ENCODE measurements at regions not wholly inside any gene's neighbourhood (a gene's known extent, or its start where the extent isn't known, plus 50 kb on each side); places are given as distances from the start of the nearest gene placed in this dataset.
"Not testable (repeated sequence)": the region's sequence is repeated elsewhere in the genome, so short reads cannot be mapped to it uniquely, and the experiment has no call there.

DNA sequence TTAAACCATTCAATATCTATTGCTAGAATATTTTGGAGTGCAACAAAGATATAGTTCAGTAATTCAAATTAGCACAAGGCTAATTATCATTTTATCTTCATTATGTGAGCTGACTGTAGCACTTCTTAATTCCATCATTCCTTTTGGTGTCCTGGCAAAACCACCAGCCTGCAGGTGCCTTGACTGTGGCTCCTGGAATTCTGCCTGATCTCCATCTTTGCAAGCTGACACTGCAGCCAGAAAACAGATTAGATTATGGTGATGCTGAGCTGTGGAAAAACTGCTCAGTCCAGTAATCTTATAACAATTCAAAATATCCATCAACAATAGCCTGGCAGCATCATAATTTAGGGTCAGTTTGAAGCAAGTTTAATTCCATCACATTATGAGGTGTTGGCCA is 919.5 kb downstream of the DTWD2 start:
- Histone ChIP-seq H3K27me3 (ENCODE audit: control insufficient read depth in 2 of 2, insufficient read depth in 1 of 2, low read length in 1 of 2) (no peaks in the 10 kb centered on the region), H3K27ac (ENCODE audit: low read depth in 1 of 2, low read length in 1 of 2) (no peak overlapping the region), H3K4me3 (ENCODE audit: low read length in 2 of 2) (no peak overlapping the region), H3K9me3 (ENCODE audit: control insufficient read depth in 2 of 2, insufficient read depth in 1 of 2, low read length in 1 of 2) (no peaks in the 10 kb centered on the region), H3K36me3 (ENCODE audit: control insufficient read depth in 2 of 2, insufficient read depth in 2 of 2, low read length in 1 of 2) (no peaks in the 10 kb centered on the region), H3K4me1 (ENCODE audit: control insufficient read depth in 2 of 2, insufficient read depth in 2 of 2, low read length in 2 of 2) (no peaks in the 10 kb centered on the region)
- DNase-seq (ENCODE audit: low read depth in 6 of 9, low spot score in 9 of 9): no peak

DNA sequence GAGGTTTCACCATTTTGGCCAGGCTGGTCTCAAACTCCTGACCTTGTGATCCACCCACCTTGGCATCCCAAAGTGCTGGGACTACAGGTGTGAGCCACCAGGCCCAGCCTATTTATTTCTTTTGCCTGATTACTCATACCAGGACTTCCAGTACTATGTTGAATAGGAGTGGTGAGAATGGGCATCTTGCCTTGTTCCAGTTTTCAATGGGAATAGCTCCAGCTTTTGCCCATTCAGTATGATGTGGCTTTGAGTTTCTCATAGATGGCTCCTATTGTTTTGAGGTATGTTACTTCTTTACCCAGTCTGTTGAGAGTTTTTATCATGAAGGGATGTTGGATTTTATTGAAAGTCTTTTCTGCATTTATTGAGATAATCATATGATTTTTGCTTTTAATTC is 924.5 kb downstream of the DTWD2 start:
- H3K9me3 ChIP-seq (ENCODE audit: control insufficient read depth in 2 of 2, insufficient read depth in 1 of 2, low read length in 1 of 2); H3K27me3 ChIP-seq (ENCODE audit: control insufficient read depth in 2 of 2, insufficient read depth in 1 of 2, low read length in 1 of 2); H3K36me3 ChIP-seq (ENCODE audit: control insufficient read depth in 2 of 2, insufficient read depth in 2 of 2, low read length in 1 of 2); DNase-seq (ENCODE audit: low read depth in 6 of 9, low spot score in 9 of 9); H3K4me3 ChIP-seq (ENCODE audit: low read length in 2 of 2); H3K27ac ChIP-seq (ENCODE audit: low read depth in 1 of 2, low read length in 1 of 2); H3K4me1 ChIP-seq (ENCODE audit: control insufficient read depth in 2 of 2, insufficient read depth in 2 of 2, low read length in 2 of 2): not testable (repeated sequence)

DNA sequence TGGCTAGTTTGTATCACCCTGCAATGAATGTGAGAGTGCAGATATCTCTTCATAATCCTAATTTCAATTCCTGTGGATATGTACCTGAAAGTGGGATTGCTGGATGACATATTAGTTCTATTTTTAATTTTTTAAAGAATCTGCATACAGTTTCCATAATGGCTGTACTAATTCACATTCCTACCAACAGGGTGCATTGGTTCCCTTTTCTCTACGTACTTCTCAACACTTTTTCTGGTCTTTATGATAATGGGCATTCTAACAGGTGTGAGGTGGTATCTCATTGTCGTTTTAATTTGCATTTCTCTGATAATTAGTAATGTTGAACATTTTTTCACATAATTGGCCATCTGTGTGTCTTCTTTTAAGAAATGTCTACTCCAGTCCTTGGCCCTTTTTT is 927.5 kb downstream of the DTWD2 start:
- Histone ChIP-seq H3K4me1 (ENCODE audit: control insufficient read depth in 2 of 2, insufficient read depth in 2 of 2, low read length in 2 of 2) (no peaks in the 10 kb centered on the region), H3K4me3 (ENCODE audit: low read length in 2 of 2) (no peak overlapping the region), H3K27me3 (ENCODE audit: control insufficient read depth in 2 of 2, insufficient read depth in 1 of 2, low read length in 1 of 2) (no peaks in the 10 kb centered on the region), H3K9me3 (ENCODE audit: control insufficient read depth in 2 of 2, insufficient read depth in 1 of 2, low read length in 1 of 2) (no peaks in the 10 kb centered on the region), H3K36me3 (ENCODE audit: control insufficient read depth in 2 of 2, insufficient read depth in 2 of 2, low read length in 1 of 2) (no peaks in the 10 kb centered on the region), H3K27ac (ENCODE audit: low read depth in 1 of 2, low read length in 1 of 2) (no peak overlapping the region)
- 88% methylated on average over 2 of the region's 2 CpGs for WGBS
- DNase-seq (ENCODE audit: low read depth in 6 of 9, low spot score in 9 of 9): no peak

DNA sequence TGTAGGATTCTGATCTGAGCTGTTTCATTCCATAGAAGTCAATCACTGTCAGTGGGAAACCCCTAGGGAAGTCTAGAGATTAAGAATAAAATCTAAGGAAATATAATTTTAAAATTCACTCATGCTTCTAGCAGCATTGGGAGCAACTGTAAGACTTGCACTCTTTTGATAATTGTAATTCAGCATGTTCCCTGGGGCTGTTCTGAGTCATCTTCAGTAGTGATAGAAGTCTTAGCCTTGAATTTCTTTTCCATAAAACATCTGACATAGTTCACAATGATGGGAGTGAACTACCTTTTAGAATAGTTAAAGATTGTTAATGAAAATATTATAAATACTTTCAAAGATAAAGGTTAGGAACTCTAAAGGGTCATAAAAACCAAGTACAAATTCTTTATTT is 935.8 kb downstream of the DTWD2 start:
- Histone ChIP-seq H3K9me3 (ENCODE audit: control insufficient read depth in 2 of 2, insufficient read depth in 1 of 2, low read length in 1 of 2) (no peaks in the 10 kb centered on the region), H3K4me3 (ENCODE audit: low read length in 2 of 2) (no peak overlapping the region), H3K4me1 (ENCODE audit: control insufficient read depth in 2 of 2, insufficient read depth in 2 of 2, low read length in 2 of 2) (no peaks in the 10 kb centered on the region), H3K36me3 (ENCODE audit: control insufficient read depth in 2 of 2, insufficient read depth in 2 of 2, low read length in 1 of 2) (no peaks in the 10 kb centered on the region), H3K27ac (ENCODE audit: low read depth in 1 of 2, low read length in 1 of 2) (no peak overlapping the region), H3K27me3 (ENCODE audit: control insufficient read depth in 2 of 2, insufficient read depth in 1 of 2, low read length in 1 of 2) (no peaks in the 10 kb centered on the region)
- no peak for DNase-seq (ENCODE audit: low read depth in 6 of 9, low spot score in 9 of 9)

DNA sequence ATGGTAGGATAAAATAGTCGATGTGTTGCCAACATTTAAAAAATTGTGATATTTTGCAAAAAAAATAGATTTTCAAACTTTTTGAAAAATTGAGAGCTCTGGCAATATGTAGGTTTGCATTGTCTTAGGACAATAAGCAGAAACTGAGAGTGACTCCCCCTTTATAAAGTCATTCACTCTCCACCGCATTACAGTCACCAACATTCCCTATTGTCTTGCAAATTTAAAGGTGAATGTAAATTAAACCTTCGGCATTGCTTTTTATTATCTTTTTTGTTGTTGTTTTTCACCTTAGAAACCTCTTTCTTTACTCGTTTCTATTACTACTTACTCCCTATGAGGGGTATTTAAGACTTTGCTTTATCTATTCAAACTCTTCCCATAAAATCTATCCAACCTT is 944.2 kb downstream of the DTWD2 start:
- no peaks in the 10 kb centered on the region for H3K36me3 ChIP-seq (ENCODE audit: control insufficient read depth in 2 of 2, insufficient read depth in 2 of 2, low read length in 1 of 2)
- no peak overlapping the region for H3K27ac ChIP-seq (ENCODE audit: low read depth in 1 of 2, low read length in 1 of 2)
- whole genome bisulfite sequencing: 91% methylated on average over 4 of the region's 4 CpGs
- no peaks in the 10 kb centered on the region for H3K27me3 ChIP-seq (ENCODE audit: control insufficient read depth in 2 of 2, insufficient read depth in 1 of 2, low read length in 1 of 2)
- H3K9me3 ChIP-seq (ENCODE audit: control insufficient read depth in 2 of 2, insufficient read depth in 1 of 2, low read length in 1 of 2): no peaks in the 10 kb centered on the region
- H3K4me3 ChIP-seq (ENCODE audit: low read length in 2 of 2): no peak overlapping the region
- no peak for DNase-seq (ENCODE audit: low read depth in 6 of 9, low spot score in 9 of 9)
- H3K4me1 ChIP-seq (ENCODE audit: control insufficient read depth in 2 of 2, insufficient read depth in 2 of 2, low read length in 2 of 2): no peaks in the 10 kb centered on the region

DNA sequence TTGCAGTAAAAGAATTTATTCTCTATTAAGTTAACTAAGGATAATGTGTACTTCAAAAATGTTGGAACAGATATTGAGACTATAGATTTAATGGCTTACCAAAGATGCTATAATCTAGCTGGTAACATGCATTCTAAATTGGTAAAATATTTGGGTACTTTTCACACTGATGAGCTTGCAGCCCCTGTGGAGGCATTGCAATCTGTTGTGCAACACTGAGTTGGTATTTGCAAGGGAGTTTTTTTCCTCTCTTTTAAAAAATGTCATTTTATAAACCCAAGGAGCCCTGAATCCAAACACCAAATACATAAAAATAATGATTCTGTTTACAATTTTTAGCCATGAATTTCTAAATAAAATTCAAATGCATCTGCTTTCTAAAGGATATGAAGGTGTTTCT is 944.8 kb downstream of the DTWD2 start:
- Histone ChIP-seq H3K36me3 (ENCODE audit: control insufficient read depth in 2 of 2, insufficient read depth in 2 of 2, low read length in 1 of 2) (no peaks in the 10 kb centered on the region), H3K9me3 (ENCODE audit: control insufficient read depth in 2 of 2, insufficient read depth in 1 of 2, low read length in 1 of 2) (no peaks in the 10 kb centered on the region), H3K4me1 (ENCODE audit: control insufficient read depth in 2 of 2, insufficient read depth in 2 of 2, low read length in 2 of 2) (no peaks in the 10 kb centered on the region), H3K4me3 (ENCODE audit: low read length in 2 of 2) (no peak overlapping the region), H3K27ac (ENCODE audit: low read depth in 1 of 2, low read length in 1 of 2) (no peak overlapping the region), H3K27me3 (ENCODE audit: control insufficient read depth in 2 of 2, insufficient read depth in 1 of 2, low read length in 1 of 2) (no peaks in the 10 kb centered on the region)
- DNase-seq (ENCODE audit: low read depth in 6 of 9, low spot score in 9 of 9): no peak

DNA sequence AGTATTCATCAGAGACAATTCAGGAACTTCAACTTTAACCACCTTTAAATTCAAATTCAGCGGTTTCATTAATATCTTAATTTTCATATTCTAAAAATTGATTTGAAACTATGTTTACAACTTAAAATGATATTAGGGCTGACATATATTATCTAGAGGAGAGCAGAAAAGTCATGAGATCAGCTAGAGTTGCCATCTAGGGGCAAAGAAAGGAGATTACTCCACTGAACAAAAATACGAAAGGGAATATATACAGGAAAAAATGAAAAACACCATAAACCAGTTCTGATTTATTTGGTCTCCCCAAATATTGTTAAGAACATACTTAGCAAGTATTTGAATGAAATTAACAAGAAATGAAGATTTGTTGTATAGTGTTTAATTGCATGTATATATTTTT is 946.3 kb downstream of the DTWD2 start:
- 72% methylated on average over 2 of the region's 2 CpGs for WGBS
- no peak overlapping the region for H3K4me3 ChIP-seq (ENCODE audit: low read length in 2 of 2)
- no peak overlapping the region for H3K27ac ChIP-seq (ENCODE audit: low read depth in 1 of 2, low read length in 1 of 2)
- no peaks in the 10 kb centered on the region for H3K27me3 ChIP-seq (ENCODE audit: control insufficient read depth in 2 of 2, insufficient read depth in 1 of 2, low read length in 1 of 2)
- no peaks in the 10 kb centered on the region for H3K36me3 ChIP-seq (ENCODE audit: control insufficient read depth in 2 of 2, insufficient read depth in 2 of 2, low read length in 1 of 2)
- no peaks in the 10 kb centered on the region for H3K4me1 ChIP-seq (ENCODE audit: control insufficient read depth in 2 of 2, insufficient read depth in 2 of 2, low read length in 2 of 2)
- DNase-seq (ENCODE audit: low read depth in 6 of 9, low spot score in 9 of 9): no peak
- no peaks in the 10 kb centered on the region for H3K9me3 ChIP-seq (ENCODE audit: control insufficient read depth in 2 of 2, insufficient read depth in 1 of 2, low read length in 1 of 2)

DNA sequence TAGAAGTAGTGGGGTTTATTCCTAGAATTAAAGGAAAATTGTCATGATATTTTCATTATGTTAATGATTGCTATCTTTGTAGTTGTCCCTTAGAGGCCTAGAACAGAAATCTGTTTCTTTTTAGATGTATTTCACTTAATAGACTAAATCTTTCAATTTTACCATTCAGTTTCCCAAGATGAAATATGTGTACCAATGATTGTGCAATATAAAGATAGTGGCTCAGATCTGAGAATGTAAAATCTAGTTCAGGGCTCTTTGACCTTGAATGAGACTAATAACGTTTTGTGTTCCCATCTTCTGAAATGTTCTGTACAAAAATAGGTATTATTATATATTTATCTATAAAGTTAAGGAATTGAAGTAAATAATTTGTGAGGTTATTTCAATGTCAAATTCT is 947.9 kb downstream of the DTWD2 start:
- Histone ChIP-seq H3K36me3 (ENCODE audit: control insufficient read depth in 2 of 2, insufficient read depth in 2 of 2, low read length in 1 of 2) (no peaks in the 10 kb centered on the region), H3K4me3 (ENCODE audit: low read length in 2 of 2) (no peak overlapping the region), H3K27ac (ENCODE audit: low read depth in 1 of 2, low read length in 1 of 2) (no peak overlapping the region), H3K9me3 (ENCODE audit: control insufficient read depth in 2 of 2, insufficient read depth in 1 of 2, low read length in 1 of 2) (no peaks in the 10 kb centered on the region), H3K4me1 (ENCODE audit: control insufficient read depth in 2 of 2, insufficient read depth in 2 of 2, low read length in 2 of 2) (no peaks in the 10 kb centered on the region), H3K27me3 (ENCODE audit: control insufficient read depth in 2 of 2, insufficient read depth in 1 of 2, low read length in 1 of 2) (no peaks in the 10 kb centered on the region)
- WGBS: 81% methylated on average over 1 of the region's 1 CpG
- DNase-seq (ENCODE audit: low read depth in 6 of 9, low spot score in 9 of 9): no peak

DNA sequence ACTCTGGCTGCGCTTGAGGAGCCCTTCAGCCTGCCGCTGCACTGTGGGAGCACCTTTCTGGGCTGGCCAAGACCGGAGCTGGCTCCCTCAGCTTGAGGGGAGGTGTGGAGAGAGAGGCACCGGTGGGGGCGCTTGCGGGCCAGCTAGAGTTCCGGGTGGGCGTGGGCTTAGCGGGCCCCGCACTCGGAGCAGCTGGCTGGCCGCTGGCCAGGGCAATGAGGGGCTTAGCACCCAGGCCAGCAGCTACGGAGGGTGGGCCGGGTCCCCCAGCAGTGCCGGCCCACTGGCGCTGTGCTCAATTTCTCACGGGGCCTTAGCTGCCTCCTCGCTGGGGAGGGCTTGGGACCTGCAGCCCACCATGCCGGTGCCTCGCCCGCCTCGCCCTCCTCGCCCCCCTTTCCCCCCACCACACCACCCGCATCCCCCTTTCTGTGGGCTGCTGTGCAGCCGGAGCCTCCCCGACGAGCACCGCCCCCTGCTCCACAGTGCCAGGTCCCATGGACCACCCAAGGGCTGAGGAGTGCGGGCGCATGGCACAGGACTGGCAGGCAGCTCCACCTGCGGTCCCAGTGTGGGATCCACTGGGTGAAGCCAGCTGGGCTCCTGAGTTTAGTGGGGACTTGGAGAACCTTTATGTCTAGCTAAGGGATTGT is 954.5 kb downstream of the DTWD2 start:
- 97% methylated on average over 31 of the region's 31 CpGs for WGBS
- H3K9me3 ChIP-seq (ENCODE audit: control insufficient read depth in 2 of 2, insufficient read depth in 1 of 2, low read length in 1 of 2): peaks cover 0 to 12% of the 10 kb centered on the region in 2 donors

DNA sequence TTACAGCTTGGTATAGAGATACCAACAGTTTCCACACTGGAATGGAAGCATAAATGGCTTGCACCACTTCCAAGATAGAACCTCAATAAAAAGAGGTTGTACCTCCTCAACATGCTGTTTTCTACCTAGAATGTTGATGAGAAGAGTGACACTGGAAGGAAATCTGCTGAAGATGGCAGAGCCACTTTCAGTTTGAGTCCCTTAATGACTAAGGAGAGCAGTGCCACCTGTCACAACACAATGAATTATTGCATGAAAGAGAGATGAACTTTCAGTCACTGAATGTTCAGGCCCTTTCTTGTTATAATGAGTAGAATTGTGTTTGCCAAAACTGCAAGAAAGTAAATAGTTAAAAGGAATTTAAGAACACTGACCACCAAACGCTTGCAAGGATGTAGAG is 958.5 kb downstream of the DTWD2 start:
- H3K9me3 ChIP-seq (ENCODE audit: control insufficient read depth in 2 of 2, insufficient read depth in 1 of 2, low read length in 1 of 2): peaks cover 0 to 12% of the 10 kb centered on the region in 2 donors
- no peaks in the 10 kb centered on the region for H3K36me3 ChIP-seq (ENCODE audit: control insufficient read depth in 2 of 2, insufficient read depth in 2 of 2, low read length in 1 of 2)
- H3K4me3 ChIP-seq (ENCODE audit: low read length in 2 of 2): no peak overlapping the region
- WGBS: 86% methylated on average over 1 of the region's 1 CpG
- DNase-seq (ENCODE audit: low read depth in 6 of 9, low spot score in 9 of 9): no peak
- H3K4me1 ChIP-seq (ENCODE audit: control insufficient read depth in 2 of 2, insufficient read depth in 2 of 2, low read length in 2 of 2): no peaks in the 10 kb centered on the region
- H3K27ac ChIP-seq (ENCODE audit: low read depth in 1 of 2, low read length in 1 of 2): no peak overlapping the region
- H3K27me3 ChIP-seq (ENCODE audit: control insufficient read depth in 2 of 2, insufficient read depth in 1 of 2, low read length in 1 of 2): no peaks in the 10 kb centered on the region

More for the DNA sequence above, 954.5 kb downstream of the DTWD2 start:
- DNase-seq (ENCODE audit: low read depth in 6 of 9, low spot score in 9 of 9): no peak
- H3K27ac ChIP-seq (ENCODE audit: low read depth in 1 of 2, low read length in 1 of 2): no peak overlapping the region
- H3K27me3 ChIP-seq (ENCODE audit: control insufficient read depth in 2 of 2, insufficient read depth in 1 of 2, low read length in 1 of 2): no peaks in the 10 kb centered on the region
- H3K4me3 ChIP-seq (ENCODE audit: low read length in 2 of 2): no peak overlapping the region
- no peaks in the 10 kb centered on the region for H3K36me3 ChIP-seq (ENCODE audit: control insufficient read depth in 2 of 2, insufficient read depth in 2 of 2, low read length in 1 of 2)
- H3K4me1 ChIP-seq (ENCODE audit: control insufficient read depth in 2 of 2, insufficient read depth in 2 of 2, low read length in 2 of 2): no peaks in the 10 kb centered on the region

Measured in thymus (tissue), 11 donors.